Stimulated activated CD8-positive, alpha-beta memory T cell treated with anti-CD3 and anti-CD28 coated beads, Interleukin-12 subunit alpha, Interleukin-12 subunit beta, amount 100 ng/mL, for 1 hour (primary cell): ENCODE measurements at regions not wholly inside any gene's neighbourhood (a gene's known extent, or its start where the extent isn't known, plus 50 kb on each side); places are given as distances from the start of the nearest gene placed in this dataset.
"Not testable (repeated sequence)": the region's sequence is repeated elsewhere in the genome, so short reads cannot be mapped to it uniquely, and the experiment has no call there.

Experiments
- DNase-seq: peaks from one replicate; pipeline ENCODE4 v3.0.0-alpha.2; 2020; ENCODE audit warnings: low read depth

DNA sequence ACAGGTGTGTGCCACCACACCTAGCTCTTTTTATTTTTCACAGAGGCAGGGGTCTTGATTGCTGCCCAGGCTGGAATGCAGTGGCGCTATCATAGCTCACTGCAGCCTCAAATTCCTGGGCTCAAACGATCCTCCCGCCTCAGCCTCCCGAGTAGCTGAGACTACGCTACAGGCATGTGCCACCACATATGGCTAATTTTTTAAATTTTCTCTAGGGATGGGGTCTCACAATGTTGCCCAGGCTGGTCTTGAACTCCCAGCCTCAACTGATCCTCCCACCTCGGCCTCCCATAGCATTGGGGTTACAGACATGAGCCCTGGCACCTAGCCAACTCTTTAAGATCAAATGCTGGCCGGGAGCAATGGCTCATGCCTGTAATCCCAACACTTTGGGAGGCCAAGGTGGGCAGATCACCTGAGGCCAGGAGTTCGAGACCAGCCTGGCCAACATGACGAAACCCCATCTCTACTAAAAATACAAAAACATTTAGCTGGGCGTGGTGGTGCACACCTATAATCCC, 50.6 kb upstream of the MYL10 start:
- DNase-seq, result not testable (repeated sequence)

DNA sequence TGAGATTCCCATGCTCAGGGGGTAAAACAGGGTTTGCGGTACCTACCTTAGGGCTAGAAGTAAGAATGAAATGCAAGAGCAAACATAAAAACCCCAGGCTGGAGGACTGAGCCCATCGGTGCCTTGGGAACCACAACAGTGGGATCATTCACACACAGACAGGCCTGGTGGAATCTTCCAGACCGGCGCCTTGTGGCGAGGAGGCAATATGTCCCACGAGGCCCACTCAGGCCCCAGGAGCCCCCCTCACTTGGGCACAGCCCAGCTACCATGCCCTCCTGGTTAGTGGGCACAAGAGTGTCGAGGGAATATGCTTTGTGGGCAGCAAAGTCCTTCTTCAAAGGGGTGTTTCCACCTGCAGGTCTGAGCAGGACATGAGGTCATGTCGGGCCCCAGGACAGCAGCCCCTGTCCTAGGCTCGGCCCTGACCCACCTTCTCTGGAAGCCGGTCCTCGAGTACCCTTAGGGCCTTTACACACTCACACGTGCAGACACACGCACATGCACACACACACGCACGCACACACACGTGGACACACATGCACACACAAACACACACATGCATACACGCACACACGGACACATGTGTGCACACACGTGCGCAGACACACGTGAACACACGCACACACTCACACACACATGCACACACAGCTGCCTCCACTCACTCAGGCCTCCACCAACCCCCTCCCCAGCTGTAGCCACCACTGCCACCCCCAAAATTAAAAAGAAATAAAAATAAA, 51.5 kb upstream of the MYL10 start:
- no peak for DNase-seq

DNA sequence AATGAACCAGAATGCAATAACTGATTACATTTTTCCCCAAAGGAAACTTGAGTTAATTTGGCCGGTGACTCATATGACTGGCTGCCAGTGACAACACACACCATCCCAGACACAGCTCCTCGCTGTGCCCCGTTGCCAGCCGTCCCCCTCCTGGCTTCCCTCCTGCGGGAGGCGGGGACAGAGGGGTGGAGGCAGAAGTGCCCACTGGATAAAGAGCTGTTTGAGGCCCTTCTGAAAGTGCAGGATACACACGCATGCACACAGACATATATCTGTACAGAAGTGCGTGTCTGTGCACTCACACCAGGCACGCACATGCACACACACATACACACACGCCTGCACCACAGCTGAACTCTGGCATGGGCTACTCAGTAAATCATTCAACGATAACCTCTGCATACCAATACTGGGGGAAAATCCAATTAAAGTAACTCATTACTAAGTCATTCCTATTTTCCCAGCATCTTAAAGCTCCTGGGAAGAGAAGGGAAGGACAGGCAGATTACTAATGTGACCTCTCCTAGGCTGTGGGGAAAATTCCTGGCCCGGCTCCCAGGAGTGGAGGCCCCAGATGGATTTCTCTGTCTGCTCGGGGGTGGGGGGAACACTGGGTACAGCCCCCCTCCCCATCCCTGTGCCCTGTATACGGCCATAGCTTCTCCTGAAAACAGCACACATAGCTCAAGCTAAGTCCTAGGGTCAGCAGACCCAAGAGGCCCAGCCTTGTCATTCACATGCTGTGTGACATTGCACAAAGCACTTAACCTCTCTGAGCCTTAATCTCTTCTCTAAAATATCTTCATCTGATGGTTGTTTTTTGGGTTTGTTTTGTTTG, 52.3 kb upstream of the MYL10 start:
- DNase-seq, result no peak

DNA sequence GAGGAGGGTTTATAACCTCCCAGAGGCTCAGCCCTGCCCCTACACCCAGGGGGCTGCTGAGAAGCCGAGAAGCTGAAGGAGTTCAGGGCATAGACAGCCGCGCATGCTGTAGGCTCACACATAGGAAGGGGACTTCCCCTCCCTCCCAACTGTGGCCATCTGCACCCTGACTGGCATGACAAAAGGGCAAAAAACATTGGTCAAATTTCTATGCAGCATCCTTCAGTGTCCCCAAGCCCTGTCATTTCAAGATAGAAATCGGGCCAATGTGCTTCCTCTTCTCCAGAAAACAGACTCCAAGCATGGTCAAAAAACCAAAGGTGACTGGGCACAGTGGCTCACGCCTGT, 55.9 kb upstream of the MYL10 start:
- DNase-seq, result no peak

DNA sequence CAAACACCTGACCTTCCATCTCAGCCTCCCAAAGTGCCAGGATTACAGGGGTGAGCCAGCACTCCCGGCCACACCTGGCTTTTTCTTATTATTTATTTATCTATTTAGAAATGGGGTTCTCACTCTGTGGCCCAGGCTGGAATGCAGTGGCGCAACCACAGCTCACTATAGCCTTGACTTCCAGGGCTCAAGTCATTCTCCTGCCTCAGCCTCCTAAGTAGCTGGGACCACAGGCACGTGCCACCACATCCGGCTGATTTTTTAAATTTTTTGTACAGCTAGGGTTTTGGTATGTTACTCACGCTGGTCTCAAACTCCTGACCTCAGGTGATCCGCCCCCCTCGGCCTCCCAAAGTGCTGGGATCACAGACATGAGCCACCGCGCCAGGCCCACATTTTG, 56.9 kb upstream of the MYL10 start:
- DNase-seq, result no peak

DNA sequence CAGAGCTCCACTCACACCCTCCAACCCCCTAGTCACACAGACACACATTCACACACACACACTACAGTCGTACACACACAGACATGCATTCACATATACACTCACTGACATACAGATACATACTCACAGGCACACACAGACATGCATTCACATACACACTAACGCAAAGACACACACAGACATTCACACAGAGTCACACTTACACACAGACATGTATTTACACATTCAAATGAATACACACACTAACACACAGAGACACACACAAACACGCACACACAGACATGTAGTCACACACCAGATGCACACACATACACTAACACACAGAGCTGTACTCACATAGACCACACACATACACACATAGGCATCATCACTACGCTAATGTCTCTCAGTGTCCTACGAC, 58.0 kb upstream of the MYL10 start:
- no peak for DNase-seq

DNA sequence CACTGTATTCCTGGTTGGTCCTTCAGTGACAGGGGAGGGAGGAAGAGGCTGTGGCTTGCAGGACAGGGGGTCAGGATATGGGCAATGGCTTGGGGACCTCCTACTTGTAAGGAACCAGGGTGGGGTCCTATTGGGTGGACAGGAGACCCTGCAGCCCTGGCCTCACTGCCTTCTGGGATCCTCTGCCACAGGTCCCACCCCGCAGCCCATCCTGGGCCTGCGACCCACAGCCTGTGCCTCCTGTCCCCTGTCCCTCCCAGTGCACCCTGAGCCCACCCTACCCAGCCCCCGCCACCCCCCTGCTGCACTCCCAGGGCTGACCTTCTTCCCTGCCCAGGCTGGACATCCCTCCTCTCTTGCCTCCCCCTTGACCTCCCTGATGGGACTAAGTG, 58.7 kb upstream of the MYL10 start:
- DNase-seq, result no peak

DNA sequence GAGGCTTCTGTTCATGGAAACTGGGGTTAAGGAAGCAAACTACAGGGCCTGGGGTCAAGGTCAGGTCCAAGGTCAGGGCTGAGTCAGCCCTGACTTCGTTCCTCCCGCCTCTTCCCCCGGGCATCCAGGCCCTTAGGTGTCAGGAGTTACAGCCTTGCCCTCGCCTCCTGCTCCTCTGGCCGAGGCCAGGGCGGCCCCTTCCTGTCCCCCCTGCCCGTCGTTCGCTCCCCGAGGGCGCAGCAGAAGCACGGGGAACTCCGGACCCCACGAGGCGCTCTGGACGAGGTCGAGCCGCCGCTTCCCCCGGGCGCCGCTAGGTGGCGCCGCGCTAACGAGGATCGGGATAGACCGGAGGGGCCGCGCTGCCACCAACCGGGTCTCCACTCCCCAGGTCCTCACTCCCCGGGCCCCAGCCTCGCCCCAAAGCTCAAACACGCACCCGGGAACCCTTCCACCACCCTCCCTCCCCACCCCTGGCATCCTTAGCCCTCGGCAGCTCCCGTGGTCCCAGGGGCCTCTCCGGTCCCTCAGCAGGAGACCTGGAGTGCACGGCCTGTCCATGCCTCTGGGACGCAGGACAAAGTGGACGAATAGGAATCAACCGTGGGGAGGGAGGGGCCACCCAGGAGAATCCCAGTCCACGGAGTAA, 59.2 kb upstream of the MYL10 start:
- DNase-seq, result peak; percentile 74

DNA sequence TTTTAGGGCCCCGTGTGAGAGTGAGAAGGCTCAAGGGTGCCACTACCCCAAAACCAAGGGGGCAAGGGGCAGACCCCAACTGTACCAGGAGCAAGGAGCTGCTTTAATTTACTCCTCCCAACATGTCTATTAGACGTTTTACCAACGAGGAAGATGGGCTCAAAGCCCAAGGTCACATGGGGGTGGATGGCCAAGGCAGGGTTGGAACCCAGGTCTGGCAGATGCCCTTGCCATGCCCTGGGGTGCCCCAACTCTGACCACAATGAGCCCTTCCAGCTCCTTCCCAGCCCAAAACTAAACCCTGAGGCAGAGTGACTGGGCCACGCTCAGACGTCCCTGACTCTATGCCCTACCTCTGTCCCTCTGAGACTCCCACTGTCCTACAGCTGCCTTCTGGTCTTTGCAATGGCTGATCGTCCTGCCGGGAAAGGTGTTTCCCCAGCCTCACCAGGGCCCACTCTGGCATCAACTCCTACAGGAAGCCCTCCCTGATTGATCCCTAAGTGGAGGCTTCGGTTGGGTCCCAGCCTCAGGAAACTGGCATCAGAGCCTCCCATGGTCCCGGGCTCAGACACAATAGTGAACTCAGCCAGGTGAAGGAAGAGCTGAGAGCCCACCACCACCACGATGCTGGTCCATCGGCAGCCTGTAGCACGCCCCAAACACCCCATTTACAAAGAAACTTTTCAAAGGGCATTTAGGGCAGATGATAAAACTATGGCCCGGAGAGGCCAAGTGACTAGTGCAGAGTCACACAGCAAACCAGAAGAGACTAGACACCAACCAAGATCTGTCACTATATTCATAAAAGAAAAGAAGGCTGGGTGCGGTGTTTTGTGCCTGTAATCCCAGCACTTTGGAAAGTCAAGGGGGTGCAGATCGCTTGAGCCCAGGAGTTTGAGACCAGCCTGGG, 60.2 kb upstream of the MYL10 start:
- DNase-seq, result no peak

DNA sequence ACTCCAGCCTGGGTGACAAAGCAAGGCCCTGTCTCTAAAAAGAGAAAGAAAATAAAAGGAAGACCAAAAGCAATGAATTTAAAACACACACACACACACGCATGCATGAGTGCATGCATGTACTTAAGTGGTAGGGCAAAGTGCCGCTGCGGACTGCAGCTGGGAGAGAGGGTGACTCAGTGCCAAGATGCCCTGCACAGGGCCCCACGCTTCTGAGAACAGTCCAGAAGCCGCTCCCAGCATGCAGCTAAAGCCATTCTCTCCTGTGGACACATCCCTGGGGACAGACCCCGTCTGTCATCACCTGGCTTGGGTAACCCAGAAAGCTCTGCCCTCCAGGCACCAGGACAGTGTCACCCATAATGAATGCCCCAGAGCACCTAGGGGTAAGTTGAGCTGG, 61.0 kb upstream of the MYL10 start:
- no peak for DNase-seq

DNA sequence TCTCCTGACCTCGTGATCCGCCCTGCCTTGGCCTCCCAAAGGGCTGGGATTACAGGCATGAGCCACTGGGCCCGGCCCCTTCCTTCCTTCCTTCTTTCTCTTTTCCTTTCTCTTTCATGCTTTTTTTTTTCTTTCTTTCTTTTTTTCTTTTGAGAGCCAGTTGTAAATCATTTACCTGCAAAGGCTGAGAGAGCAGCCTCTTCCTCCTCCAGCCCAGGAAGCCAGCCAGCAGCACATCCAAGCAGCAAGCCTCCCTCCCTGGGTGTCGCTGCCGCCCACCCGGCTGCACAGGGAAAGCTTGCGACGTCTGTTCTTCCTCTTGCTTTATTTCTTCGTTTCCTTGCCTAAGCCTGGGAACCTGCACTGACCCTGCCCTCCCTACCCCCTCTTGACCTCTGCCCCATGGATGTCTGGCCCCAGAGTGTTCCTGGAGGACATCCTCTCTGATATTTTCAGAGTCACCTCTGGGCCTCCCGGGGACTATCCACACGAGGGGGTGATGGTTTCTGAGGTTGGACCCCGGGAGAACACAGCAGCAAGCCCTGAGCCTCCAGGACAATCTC, 62.8 kb upstream of the MYL10 start:
- no peak for DNase-seq

DNA sequence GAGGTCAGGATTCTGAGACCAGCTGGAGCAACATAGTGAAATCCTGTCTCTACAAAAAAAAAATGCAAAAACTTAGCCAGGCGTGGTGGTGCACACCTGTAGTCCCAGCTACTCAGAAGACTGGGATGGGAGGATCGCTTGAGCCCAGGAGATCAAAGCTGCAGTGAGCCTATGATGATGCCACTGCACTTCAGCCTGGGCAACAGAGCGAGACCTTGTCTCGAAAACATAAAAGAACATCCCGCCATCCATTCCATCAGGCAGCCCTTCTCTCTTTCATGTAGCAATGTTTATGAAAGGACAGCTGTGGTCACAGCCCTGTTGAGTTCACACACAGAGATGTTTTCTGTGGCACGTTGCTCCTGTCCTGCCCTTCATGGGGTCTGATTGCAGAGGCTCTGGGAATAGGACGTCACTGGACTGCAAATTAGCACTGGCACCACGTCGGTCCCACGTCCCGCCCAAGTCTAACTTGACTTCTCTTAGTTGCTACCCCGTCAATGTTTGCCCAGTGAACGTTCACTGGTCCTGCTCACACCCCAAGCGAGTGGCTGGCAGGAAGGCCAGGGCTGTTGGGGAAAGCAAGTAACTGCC, 64.5 kb upstream of the MYL10 start:
- no peak for DNase-seq

DNA sequence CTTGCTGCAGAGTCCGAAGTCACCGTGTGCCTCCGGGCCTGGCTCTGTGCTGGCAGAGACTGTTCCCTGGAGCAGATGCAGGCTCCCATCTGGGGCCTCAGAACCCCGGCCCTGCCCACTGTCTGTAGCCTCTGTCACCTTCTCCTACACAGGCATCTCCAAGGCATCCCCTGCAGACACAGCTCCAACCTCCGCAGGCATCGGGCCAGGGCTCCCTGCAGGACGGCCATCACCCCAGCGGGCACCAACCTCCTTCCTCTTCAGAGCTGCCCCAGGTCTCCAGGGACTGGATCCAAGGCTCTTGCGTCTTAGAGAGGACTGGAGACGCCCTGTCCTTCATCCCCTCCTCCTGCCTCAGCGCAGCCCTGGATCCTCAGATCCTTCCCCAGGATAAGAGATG, 69.9 kb upstream of the MYL10 start:
- no peak for DNase-seq

DNA sequence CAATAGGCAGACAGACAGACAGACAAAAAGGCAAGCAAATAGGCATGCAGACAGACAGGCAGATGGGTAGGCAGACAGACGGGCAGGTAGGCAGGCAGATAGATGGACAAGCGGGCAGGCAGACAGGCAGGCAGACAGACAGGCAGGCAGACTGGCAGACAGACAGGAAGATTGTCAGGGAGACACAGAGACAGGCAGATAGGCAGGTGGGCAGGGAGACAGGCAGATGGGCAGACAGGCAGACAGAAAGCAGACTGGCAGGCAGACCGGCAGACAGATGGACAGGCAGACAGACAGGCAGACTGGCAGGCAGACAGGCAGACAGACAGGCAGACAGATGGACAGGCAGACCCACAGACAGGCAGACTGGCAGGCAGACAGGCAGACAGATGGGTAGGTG, 70.3 kb upstream of the MYL10 start:
- DNase-seq, result no peak

DNA sequence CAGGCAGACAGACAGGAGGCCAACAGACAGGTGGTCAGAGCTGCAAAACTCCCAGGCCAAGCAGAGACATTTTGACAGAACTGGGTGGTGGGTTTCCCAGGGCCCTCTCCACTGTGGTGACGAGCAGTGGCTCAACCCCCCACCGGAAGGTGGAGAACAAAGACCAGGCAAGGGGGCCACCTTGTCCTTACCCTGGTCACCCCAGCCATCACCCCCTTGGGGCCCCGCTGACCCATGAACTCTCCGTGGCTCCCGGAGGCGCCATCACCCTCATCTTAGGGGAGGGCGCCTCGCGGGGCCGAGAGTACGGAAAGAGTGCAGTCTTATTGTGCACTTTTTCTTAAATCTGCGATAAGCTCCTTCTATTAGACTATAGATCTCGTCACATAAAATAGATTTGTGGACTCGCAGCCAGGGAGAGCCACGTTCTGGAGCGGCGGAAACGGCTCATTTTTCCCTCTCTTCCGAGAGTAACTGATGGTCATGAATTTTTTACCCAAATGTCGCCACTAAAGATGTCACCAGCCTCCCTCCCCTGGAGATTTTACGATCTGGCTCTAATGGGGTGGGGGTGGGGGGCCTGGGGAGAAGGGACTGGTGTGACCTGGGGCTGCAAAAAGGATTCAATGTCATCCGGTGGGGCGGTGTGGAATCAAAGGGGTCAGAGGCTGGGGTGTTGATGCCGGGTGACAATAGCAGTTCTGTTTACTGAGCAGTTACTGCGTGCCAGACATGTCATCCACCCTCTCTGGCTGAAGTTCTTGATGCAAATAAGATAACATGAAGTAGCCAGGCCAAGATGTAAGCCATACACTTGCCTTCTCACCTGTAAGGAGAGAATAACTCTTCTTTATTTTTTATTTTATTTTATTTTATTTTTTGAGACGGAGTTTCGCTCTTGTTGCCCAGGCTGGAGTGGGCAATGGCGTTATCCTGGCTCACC, 71.1 kb upstream of the MYL10 start:
- DNase-seq, result no peak

DNA sequence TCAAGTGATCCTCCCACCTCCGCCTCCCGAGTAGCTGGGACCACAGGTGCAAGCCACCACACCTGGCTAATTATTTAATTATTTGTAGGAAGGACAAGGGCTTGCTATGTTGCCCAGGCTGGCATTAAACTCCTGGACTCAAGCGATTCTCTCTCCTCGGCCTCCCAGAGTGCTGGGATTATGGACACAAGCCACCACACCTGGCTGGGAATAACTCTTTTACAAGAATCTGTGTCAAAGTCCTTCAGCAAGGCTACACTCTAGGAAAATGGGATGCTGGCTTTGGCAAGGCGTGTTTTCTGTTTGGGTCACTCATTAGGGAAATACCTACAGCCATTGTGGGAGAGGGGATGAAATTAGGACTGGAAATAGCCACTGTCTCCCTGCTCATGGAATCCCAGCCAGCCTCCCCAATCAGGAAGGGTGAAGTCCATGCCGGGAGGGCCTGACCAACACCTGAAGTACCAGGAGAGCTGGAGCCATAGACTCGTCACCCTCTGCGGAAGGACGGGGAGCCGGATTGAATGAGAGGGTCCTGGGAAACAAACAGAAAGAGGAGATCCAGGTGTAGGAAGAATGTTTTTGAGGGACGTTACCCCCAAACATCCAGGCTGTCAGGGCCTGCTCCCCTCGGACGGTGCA, 72.2 kb upstream of the MYL10 start:
- DNase-seq, result no peak

DNA sequence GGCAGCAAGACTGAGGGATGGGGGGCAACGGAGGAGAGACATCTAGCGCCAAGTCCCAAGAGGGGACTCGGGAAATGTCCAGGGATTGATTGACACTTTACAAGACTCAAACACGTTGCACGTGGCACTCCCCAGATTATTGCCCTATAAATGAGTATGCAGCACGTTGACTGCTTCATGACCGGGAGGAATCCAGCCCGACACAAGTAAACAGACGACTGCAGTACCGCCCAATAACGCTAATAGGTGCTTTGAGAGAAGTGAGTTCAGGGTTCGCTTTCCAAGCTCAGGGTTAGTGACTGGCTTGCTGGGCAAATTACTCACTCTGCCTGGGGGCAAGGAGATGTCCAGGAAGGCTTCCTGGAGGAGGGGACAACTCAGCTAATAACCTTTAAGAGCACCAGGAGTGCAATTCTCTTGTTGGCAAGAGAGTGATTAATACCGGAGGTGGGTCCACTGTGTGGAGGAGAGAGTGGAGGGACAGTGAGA, 73.3 kb upstream of the MYL10 start:
- DNase-seq, result no peak

DNA sequence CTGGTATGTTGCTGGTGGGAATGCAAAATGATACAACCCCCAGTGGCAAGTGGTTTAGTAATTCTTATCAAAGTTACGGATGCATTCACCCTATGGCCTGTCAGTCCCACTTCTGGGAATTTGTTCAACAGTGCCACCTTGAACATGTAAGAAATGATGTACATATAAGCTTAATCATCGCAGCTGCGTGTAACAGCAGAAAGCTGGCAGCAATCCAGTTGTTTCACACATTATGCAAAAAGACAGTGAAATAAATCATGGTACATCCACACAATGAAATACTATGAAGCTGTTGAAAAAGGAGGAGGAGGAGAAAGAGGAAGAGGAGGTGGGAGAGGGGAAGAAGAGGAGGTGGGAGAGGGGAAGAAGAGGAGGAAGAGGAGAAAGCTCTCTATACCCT, 76.2 kb upstream of the MYL10 start:
- no peak for DNase-seq

DNA sequence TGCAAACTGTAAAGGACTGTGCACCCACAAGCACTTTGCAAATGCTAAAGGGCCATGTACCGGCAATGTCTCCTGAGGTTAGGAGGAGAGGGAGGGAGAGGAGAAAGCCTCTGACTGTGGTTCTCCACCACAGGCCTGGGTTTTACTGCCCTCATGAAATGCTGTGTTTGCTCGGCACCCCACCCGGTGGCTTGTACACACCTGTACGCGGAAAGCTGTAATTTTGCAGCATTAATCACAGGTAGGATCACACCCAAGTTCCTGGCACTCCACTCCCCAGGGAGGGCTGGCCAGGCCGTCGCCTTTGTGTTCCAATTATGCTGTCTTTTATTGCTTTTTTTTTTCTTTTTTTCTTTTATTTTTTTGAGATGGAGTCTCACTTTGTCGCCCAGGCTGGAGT, 78.5 kb upstream of the MYL10 start:
- no peak for DNase-seq
